ENCODE measurements at regions not wholly inside any gene's neighbourhood (a gene's known extent, or its start where the extent isn't known, plus 50 kb on each side); places are given as distances from the start of the nearest gene placed in this dataset.

- TF ChIP-seq ESRRA (CRISPR knock-in tag; IDR thresholded peaks at IDR 0.05; ENCODE audit: borderline replicate concordance) (no peak), E2F4 (CRISPR knock-in tag; IDR thresholded peaks at IDR 0.05; ENCODE audit: borderline replicate concordance, low read depth) (no peak), ATF2 (CRISPR knock-in tag; IDR thresholded peaks at IDR 0.05; ENCODE audit: borderline replicate concordance, low read depth) (no peak), NR2C2 (CRISPR knock-in tag; IDR thresholded peaks at IDR 0.05) (no peak), CBFB (CRISPR knock-in tag; IDR thresholded peaks at IDR 0.05; ENCODE audit: low read depth) (no peak), IRF2 (CRISPR knock-in tag; IDR thresholded peaks at IDR 0.05; ENCODE audit: borderline replicate concordance, low read depth) (no peak), GTF2I (CRISPR knock-in tag; conservative IDR thresholded peaks at IDR 0.05) (no peak), CTCF (IDR thresholded peaks at IDR 0.05) (no peak), ZNF263 (CRISPR knock-in tag; IDR thresholded peaks at IDR 0.05; ENCODE audit: low read depth) (no peak), GABPB1 (CRISPR knock-in tag; IDR thresholded peaks at IDR 0.05) (no peak), RELA (CRISPR knock-in tag; IDR thresholded peaks at IDR 0.05; ENCODE audit: borderline replicate concordance) (no peak), SMAD3 (CRISPR knock-in tag; IDR thresholded peaks at IDR 0.05; ENCODE audit: borderline replicate concordance) (no peak)
- TF ChIP-seq, protein P1, sequence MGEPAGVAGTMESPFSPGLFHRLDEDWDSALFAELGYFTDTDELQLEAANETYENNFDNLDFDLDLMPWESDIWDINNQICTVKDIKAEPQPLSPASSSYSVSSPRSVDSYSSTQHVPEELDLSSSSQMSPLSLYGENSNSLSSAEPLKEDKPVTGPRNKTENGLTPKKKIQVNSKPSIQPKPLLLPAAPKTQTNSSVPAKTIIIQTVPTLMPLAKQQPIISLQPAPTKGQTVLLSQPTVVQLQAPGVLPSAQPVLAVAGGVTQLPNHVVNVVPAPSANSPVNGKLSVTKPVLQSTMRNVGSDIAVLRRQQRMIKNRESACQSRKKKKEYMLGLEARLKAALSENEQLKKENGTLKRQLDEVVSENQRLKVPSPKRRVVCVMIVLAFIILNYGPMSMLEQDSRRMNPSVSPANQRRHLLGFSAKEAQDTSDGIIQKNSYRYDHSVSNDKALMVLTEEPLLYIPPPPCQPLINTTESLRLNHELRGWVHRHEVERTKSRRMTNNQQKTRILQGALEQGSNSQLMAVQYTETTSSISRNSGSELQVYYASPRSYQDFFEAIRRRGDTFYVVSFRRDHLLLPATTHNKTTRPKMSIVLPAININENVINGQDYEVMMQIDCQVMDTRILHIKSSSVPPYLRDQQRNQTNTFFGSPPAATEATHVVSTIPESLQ (CRISPR knock-in tag; IDR thresholded peaks at IDR 0.05), result no peak
Measured at GRCh38 chr2:126571403-126571802, 84.6 kb upstream of the GYPC start.

All from WTC11 (cell line).